DOHH2 (cell line): ENCODE measurements at regions not wholly inside any gene's neighbourhood (a gene's known extent, or its start where the extent isn't known, plus 50 kb on each side); places are given as distances from the start of the nearest gene placed in this dataset.

Experiments
- H3F3A ChIP-seq: fragments of 200-600 bp; sonication (generic), shearing (Covaris generic); 2 replicates; pipeline ENCODE4 v1.6.0; 2016; ENCODE audit warnings: antibody characterized with exemption, mild to moderate bottlenecking; ENCODE audit not compliant: control insufficient read depth, insufficient read depth
- H3K27ac ChIP-seq: fragments of 200-600 bp; sonication (generic); 2 replicates; pipeline ENCODE4 v1.5.1; 2014; ENCODE audit warnings: low read depth, mild to moderate bottlenecking, low read length, moderate library complexity
- H3K27me3 ChIP-seq: fragments of 200-600 bp; sonication (generic); 2 replicates; pipeline ENCODE4 v1.6.1; 2014; ENCODE audit warnings: mild to moderate bottlenecking, low read length, mixed read lengths; ENCODE audit not compliant: control insufficient read depth
- H3K36me3 ChIP-seq: fragments of 200-600 bp; sonication (generic); 2 replicates; pipeline ENCODE4 v1.6.1; 2014; ENCODE audit warnings: mild to moderate bottlenecking, low read length, moderate library complexity, mixed read lengths; ENCODE audit not compliant: control insufficient read depth
- H3K4me1 ChIP-seq: fragments of 200-600 bp; sonication (generic); 2 replicates; pipeline ENCODE4 v1.6.1; 2014; ENCODE audit warnings: mild to moderate bottlenecking, low read length, mixed read lengths; ENCODE audit not compliant: control insufficient read depth
- H3K4me2 ChIP-seq: fragments of 200-600 bp; sonication (generic); 2 replicates; pipeline ENCODE4 v1.6.0; 2014; ENCODE audit warnings: mild to moderate bottlenecking, low read length, moderate library complexity
- H3K4me3 ChIP-seq: fragments of 200-600 bp; sonication (generic); 2 replicates; pipeline ENCODE4 v1.5.1; 2014; ENCODE audit warnings: mild to moderate bottlenecking, low read length, mixed read lengths
- H3K79me2 ChIP-seq: fragments of 200-600 bp; sonication (generic); 2 replicates; pipeline ENCODE4 v1.6.1; 2014; ENCODE audit warnings: mild to moderate bottlenecking, low read length, mixed read lengths; ENCODE audit not compliant: control insufficient read depth
- H3K9me2 ChIP-seq: fragments of 200-600 bp; sonication (generic); replicated peaks from 2 replicates; pipeline ENCODE4 v1.6.1; 2014; ENCODE audit warnings: mild to moderate bottlenecking, low read length, mixed read lengths; ENCODE audit not compliant: control insufficient read depth
- H3K9me3 ChIP-seq: fragments of 200-600 bp; sonication (generic); 2 replicates; pipeline ENCODE4 v1.6.1; 2014; ENCODE audit warnings: antibody characterized with exemption, low read length, mixed read lengths; ENCODE audit not compliant: control insufficient read depth, insufficient read depth
- H4K20me1 ChIP-seq: fragments of 200-600 bp; sonication (generic); 2 replicates; pipeline ENCODE4 v1.6.0; 2014; ENCODE audit warnings: low read depth, mild to moderate bottlenecking, antibody characterized with exemption, low read length, moderate library complexity; ENCODE audit not compliant: control insufficient read depth, insufficient read depth
- EZH2phosphoT487 ChIP-seq: fragments of 200-600 bp; sonication (generic); IDR thresholded peaks from 2 replicates; pipeline ENCODE4 v1.6.1; 2017; ENCODE audit warnings: borderline replicate concordance, mild to moderate bottlenecking, antibody characterized with exemption, low read length, moderate library complexity, mixed read lengths
- TF ChIP-seq, protein P1 (sequence below): fragments of 200-600 bp; sonication (generic); IDR thresholded peaks from one replicate; pipeline ENCODE4 v1.5.1; 2014; ENCODE audit warnings: antibody characterized with exemption, mild to moderate bottlenecking, low read depth, low read length; ENCODE audit not compliant: poor library complexity, severe bottlenecking

DNA sequence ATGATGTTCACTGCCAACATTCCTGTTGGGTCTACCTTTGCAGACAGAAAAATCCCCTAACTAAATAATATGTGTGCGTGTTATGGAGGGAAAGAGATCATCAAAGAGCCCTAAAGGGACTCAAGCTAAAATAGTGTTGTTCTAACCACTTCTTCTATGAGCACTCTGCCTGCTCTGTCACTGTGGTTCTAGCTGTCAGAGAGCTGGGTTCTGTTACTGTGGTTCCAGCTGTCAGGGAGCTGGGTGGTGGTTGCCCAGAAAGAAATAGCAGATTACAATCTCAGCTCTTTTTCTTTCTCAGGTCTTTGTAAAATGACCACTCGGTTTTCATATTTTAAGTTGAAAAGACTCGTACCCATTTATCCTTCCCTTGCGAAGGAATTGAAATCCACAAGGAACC, 176.3 kb downstream of the HS3ST3A1 start:
- no peaks in the 10 kb centered on the region for H3K36me3 ChIP-seq
- H3K4me2 ChIP-seq, result no peak overlapping the region
- no peaks in the 10 kb centered on the region for H3F3A ChIP-seq
- no peaks in the 10 kb centered on the region for H4K20me1 ChIP-seq
- H3K79me2 ChIP-seq, result no peaks in the 10 kb centered on the region
- no peak overlapping the region for H3K4me3 ChIP-seq
- peaks cover 2% of the 10 kb centered on the region; the same call in 1 of the 2 replicates for H3K9me3 ChIP-seq
- TF ChIP-seq, protein P1, sequence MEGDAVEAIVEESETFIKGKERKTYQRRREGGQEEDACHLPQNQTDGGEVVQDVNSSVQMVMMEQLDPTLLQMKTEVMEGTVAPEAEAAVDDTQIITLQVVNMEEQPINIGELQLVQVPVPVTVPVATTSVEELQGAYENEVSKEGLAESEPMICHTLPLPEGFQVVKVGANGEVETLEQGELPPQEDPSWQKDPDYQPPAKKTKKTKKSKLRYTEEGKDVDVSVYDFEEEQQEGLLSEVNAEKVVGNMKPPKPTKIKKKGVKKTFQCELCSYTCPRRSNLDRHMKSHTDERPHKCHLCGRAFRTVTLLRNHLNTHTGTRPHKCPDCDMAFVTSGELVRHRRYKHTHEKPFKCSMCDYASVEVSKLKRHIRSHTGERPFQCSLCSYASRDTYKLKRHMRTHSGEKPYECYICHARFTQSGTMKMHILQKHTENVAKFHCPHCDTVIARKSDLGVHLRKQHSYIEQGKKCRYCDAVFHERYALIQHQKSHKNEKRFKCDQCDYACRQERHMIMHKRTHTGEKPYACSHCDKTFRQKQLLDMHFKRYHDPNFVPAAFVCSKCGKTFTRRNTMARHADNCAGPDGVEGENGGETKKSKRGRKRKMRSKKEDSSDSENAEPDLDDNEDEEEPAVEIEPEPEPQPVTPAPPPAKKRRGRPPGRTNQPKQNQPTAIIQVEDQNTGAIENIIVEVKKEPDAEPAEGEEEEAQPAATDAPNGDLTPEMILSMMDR, result no peak
- TF ChIP-seq EZH2phosphoT487, result no peak
- no peak overlapping the region for H3K27ac ChIP-seq
- H3K4me1 ChIP-seq, result no peaks in the 10 kb centered on the region
- no peaks in the 10 kb centered on the region for H3K9me2 ChIP-seq
- H3K27me3 ChIP-seq, result no peaks in the 10 kb centered on the region

DNA sequence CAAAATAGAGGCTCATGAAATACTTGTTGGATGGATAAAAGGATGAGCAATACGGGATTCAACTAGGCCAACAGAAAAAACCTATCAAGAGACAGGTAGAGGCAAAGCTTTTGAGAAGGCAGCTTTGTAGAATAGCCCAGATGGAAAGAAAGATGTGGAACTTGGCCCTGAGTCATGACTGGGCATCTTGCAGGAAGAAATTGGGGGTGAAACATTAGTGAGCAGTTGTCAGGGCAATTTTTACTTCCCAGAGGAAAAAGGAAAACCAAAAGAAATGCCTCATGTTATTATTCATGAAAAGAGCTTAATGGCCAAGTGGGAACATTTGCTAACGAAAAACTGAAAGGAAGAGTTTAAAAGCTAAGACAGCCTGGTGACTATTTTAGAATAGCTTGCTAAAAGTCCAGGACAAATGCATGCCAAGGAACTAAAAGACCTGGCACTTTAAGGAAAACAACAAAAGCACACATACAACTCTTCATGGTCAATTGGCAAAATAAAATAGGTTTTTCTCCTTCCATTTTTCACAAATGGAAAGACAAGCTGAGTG, 180.1 kb downstream of the HS3ST3A1 start:
- Histone ChIP-seq H3K27ac (no peak overlapping the region), H4K20me1 (no peaks in the 10 kb centered on the region), H3K9me3 (peaks cover 3% of the 10 kb centered on the region; the same call in 1 of the 2 replicates), H3K4me2 (no peak overlapping the region), H3F3A (no peaks in the 10 kb centered on the region), H3K4me1 (no peaks in the 10 kb centered on the region), H3K27me3 (no peaks in the 10 kb centered on the region), H3K4me3 (no peak overlapping the region), H3K79me2 (no peaks in the 10 kb centered on the region), H3K36me3 (no peaks in the 10 kb centered on the region), H3K9me2 (no peaks in the 10 kb centered on the region)
- TF ChIP-seq EZH2phosphoT487, result no peak
- TF ChIP-seq, protein P1, result no peak

DNA sequence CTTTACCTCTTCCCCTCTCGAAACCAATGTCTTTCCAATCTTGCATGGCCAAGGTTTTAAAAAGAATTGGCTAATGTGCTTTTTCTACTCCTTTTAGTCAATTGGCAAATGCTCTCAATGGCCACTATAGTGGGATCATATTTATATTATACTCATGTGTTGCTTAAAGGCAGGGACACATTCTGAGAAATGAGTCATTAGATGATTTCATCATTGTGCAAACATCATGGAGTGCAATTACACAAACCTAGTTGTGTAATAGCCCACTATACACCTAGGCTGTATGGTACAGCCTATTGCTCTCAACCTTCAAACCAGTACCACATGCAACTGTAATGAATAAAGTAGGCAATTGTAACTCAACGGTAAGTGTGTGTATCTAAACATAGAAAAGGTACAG, 180.9 kb downstream of the HS3ST3A1 start:
- no peak overlapping the region for H3K4me2 ChIP-seq
- H3K4me3 ChIP-seq, result no peak overlapping the region
- no peak overlapping the region for H3K27ac ChIP-seq

More for the DNA sequence above, 180.9 kb downstream of the HS3ST3A1 start:
- Histone ChIP-seq H3K79me2 (no peaks in the 10 kb centered on the region), H3K9me2 (no peaks in the 10 kb centered on the region), H3F3A (no peaks in the 10 kb centered on the region), H4K20me1 (no peaks in the 10 kb centered on the region), H3K27me3 (no peaks in the 10 kb centered on the region), H3K4me1 (no peaks in the 10 kb centered on the region), H3K9me3 (peaks cover 3% of the 10 kb centered on the region; the same call in 1 of the 2 replicates), H3K36me3 (no peaks in the 10 kb centered on the region)
- TF ChIP-seq, protein P1, result no peak
- no peak for TF ChIP-seq EZH2phosphoT487
